ENCODE measurements at regions not wholly inside any gene's neighbourhood (a gene's known extent, or its start where the extent isn't known, plus 50 kb on each side); places are given as distances from the start of the nearest gene placed in this dataset.
"Not testable (repeated sequence)": the region's sequence is repeated elsewhere in the genome, so short reads cannot be mapped to it uniquely, and the experiment has no call there.

DNA sequence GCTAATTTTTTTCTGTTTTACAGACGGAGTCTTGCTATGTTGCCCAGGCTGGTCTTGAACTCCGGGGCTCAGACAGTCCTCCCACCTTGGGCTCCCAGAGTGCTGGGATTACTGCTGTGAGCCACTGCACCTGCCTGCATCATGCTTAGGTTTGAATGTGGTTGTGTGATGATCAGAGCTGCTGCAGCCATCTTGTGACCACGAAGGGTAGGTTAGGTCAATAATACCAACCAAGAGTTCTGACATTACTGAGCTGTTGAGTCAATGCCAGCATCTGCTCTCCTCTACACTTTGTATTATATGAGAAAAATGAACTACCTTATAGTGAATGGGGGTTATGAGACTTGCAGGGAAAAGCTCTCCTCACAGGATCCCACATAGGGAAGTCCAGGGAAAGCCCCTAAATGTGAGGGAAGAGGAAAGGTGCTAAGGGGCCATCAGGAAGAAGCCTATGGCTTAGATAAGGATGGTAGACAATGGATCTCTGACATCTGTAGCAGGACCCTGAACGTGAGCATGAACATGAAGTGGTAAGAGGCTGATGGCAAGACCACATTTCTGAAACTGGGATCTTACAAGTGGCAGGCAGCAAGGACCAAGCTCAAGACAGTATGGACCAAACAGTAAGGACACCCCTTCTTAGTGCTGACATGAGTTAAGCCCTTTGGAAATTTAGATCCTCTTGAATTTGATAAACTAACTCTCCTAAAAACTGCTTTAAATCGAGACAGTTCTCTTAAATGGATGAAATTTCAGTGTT, 75.7 kb upstream of the ZNF169 start:
- WGBS = 97% methylated on average over 5 of the region's 5 CpGs
- no peak for DNase-seq (ENCODE audit: low read depth in 6 of 9, low spot score in 9 of 9)
- Histone ChIP-seq H3K27me3 (ENCODE audit: control insufficient read depth in 2 of 2, insufficient read depth in 1 of 2, low read length in 1 of 2) (no peaks in the 10 kb centered on the region), H3K4me1 (ENCODE audit: control insufficient read depth in 2 of 2, insufficient read depth in 2 of 2, low read length in 2 of 2) (no peaks in the 10 kb centered on the region), H3K4me3 (ENCODE audit: low read length in 2 of 2) (no peak overlapping the region), H3K9me3 (ENCODE audit: control insufficient read depth in 2 of 2, insufficient read depth in 1 of 2, low read length in 1 of 2) (peaks cover 0 to 4% of the 10 kb centered on the region in 2 donors), H3K36me3 (ENCODE audit: control insufficient read depth in 2 of 2, insufficient read depth in 2 of 2, low read length in 1 of 2) (peaks cover 0 to 12% of the 10 kb centered on the region in 2 donors), H3K27ac (ENCODE audit: low read depth in 1 of 2, low read length in 1 of 2) (no peak overlapping the region)

DNA sequence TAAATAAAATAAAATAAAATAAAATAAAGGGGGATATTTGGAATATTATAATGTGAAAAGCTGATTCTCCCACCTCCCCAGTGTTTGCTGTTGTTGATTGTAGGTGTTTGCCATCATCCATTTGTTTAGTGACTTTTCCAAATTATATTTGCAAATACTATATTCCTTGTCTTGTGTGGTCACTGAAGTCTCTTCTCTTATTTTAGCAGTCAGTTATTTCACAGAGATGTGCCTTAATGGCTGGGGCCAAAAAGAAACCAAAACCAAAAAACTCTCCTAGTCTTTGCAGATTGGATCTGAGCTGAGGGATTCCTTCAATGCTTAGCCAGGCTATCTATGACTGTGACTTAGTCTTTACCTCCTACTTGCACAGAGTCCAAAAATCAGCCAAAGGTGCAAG, 70.9 kb upstream of the ZNF169 start:
- DNase-seq (ENCODE audit: low read depth in 6 of 9, low spot score in 9 of 9) = no peak
- Histone ChIP-seq H3K9me3 (ENCODE audit: control insufficient read depth in 2 of 2, insufficient read depth in 1 of 2, low read length in 1 of 2) (peaks cover 0 to 4% of the 10 kb centered on the region in 2 donors), H3K36me3 (ENCODE audit: control insufficient read depth in 2 of 2, insufficient read depth in 2 of 2, low read length in 1 of 2) (peaks cover 0 to 6% of the 10 kb centered on the region in 2 donors), H3K4me3 (ENCODE audit: low read length in 2 of 2) (no peak overlapping the region), H3K4me1 (ENCODE audit: control insufficient read depth in 2 of 2, insufficient read depth in 2 of 2, low read length in 2 of 2) (no peaks in the 10 kb centered on the region), H3K27me3 (ENCODE audit: control insufficient read depth in 2 of 2, insufficient read depth in 1 of 2, low read length in 1 of 2) (no peaks in the 10 kb centered on the region), H3K27ac (ENCODE audit: low read depth in 1 of 2, low read length in 1 of 2) (no peak overlapping the region)

DNA sequence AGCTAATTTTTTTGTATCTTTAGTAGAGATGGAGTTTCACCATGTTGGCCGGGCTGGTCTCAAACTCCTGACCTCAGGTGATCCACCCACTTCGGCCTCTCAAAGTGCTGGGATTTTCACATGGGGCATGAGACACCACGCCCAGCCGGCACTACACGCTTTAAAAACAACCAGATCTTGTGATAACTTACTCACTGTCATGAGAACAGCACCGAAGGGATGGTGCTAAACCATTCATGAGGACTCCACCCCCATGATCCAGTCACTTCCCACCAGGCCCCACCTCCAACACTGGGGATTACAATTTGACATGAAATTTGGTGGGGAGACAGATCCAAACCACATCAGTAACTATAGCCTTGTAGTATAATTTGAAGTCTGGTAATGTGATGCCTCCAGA, 67.4 kb upstream of the ZNF169 start:
- H3K36me3 ChIP-seq (ENCODE audit: control insufficient read depth in 2 of 2, insufficient read depth in 2 of 2, low read length in 1 of 2); H3K4me3 ChIP-seq (ENCODE audit: low read length in 2 of 2); H3K27me3 ChIP-seq (ENCODE audit: control insufficient read depth in 2 of 2, insufficient read depth in 1 of 2, low read length in 1 of 2); DNase-seq (ENCODE audit: low read depth in 6 of 9, low spot score in 9 of 9); H3K4me1 ChIP-seq (ENCODE audit: control insufficient read depth in 2 of 2, insufficient read depth in 2 of 2, low read length in 2 of 2); H3K9me3 ChIP-seq (ENCODE audit: control insufficient read depth in 2 of 2, insufficient read depth in 1 of 2, low read length in 1 of 2); H3K27ac ChIP-seq (ENCODE audit: low read depth in 1 of 2, low read length in 1 of 2): not testable (repeated sequence)
- WGBS = 96% methylated on average over 6 of the region's 6 CpGs

DNA sequence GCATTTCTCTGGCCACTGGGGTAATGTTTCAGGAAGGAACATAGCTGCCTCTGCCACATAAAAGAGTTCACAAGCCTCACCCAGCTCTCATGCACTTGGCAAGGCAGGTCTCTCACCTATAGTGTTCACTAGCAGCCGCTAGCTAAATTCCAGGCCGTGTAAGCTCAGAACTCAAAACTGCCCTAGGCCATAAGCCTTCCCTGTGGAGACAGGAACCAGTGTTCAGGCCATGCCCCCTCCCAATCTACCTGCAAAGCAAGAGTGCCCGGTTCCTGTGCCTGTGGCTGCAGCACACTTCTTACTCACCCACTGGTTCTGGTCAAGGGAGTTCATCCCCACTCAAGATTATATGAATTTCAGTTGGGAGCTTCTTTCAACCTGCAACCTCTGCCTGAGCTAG, 60.7 kb upstream of the ZNF169 start:
- DNase-seq (ENCODE audit: low read depth in 6 of 9, low spot score in 9 of 9) = no peak
- Histone ChIP-seq H3K36me3 (ENCODE audit: control insufficient read depth in 2 of 2, insufficient read depth in 2 of 2, low read length in 1 of 2) (no peaks in the 10 kb centered on the region), H3K9me3 (ENCODE audit: control insufficient read depth in 2 of 2, insufficient read depth in 1 of 2, low read length in 1 of 2) (peaks cover 0 to 4% of the 10 kb centered on the region in 2 donors), H3K4me3 (ENCODE audit: low read length in 2 of 2) (no peak overlapping the region), H3K27me3 (ENCODE audit: control insufficient read depth in 2 of 2, insufficient read depth in 1 of 2, low read length in 1 of 2) (no peaks in the 10 kb centered on the region), H3K27ac (ENCODE audit: low read depth in 1 of 2, low read length in 1 of 2) (no peak overlapping the region), H3K4me1 (ENCODE audit: control insufficient read depth in 2 of 2, insufficient read depth in 2 of 2, low read length in 2 of 2) (no peaks in the 10 kb centered on the region)
- WGBS = 97% methylated on average over 3 of the region's 3 CpGs

DNA sequence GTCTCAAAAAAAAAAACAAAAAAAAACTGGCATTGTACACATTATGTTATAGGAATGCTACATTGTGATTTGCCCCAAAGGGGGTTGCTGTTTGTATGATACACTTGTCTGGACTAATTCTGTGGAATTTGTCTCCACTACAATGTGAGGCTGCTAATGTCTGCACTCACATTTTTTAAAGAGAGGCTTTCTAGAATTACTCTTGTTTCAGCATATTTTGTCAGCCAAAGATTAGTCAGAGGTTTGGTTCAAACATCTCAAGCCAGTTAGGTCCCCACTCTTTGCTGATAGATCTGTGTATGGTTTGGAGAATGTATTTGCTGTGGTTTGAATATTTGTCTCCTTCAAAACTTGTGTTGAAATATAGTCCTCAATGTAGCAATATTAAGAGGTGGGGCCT, 59.3 kb upstream of the ZNF169 start:
- Histone ChIP-seq H3K36me3 (ENCODE audit: control insufficient read depth in 2 of 2, insufficient read depth in 2 of 2, low read length in 1 of 2) (no peaks in the 10 kb centered on the region), H3K27ac (ENCODE audit: low read depth in 1 of 2, low read length in 1 of 2) (no peak overlapping the region)

DNA sequence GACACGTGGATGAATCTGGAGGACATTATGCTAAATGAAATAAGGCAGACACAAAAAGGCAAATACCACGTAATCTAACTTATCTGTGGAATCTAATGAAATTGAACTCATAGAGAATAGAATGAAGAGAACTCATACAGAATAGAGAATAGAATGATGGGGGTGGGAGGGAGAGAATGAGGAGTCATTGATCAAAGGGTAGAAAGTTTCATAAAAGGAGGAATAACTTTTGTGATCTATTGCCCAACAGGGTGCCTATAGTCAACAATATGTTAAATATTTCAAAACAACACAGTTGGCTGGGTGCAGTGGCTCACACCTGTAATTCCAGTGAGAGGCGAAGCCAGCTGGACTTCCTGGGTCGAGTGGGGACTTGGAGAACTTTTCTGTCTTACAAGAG, 54.9 kb upstream of the ZNF169 start:
- H3K36me3 ChIP-seq (ENCODE audit: control insufficient read depth in 2 of 2, insufficient read depth in 2 of 2, low read length in 1 of 2) = no peaks in the 10 kb centered on the region
- no peaks in the 10 kb centered on the region for H3K27me3 ChIP-seq (ENCODE audit: control insufficient read depth in 2 of 2, insufficient read depth in 1 of 2, low read length in 1 of 2)
- 70% methylated on average over 4 of the region's 4 CpGs for WGBS
- no peaks in the 10 kb centered on the region for H3K9me3 ChIP-seq (ENCODE audit: control insufficient read depth in 2 of 2, insufficient read depth in 1 of 2, low read length in 1 of 2)
- no peak for DNase-seq (ENCODE audit: low read depth in 6 of 9, low spot score in 9 of 9)
- H3K4me1 ChIP-seq (ENCODE audit: control insufficient read depth in 2 of 2, insufficient read depth in 2 of 2, low read length in 2 of 2) = no peaks in the 10 kb centered on the region
- H3K4me3 ChIP-seq (ENCODE audit: low read length in 2 of 2) = no peak overlapping the region
- no peak overlapping the region for H3K27ac ChIP-seq (ENCODE audit: low read depth in 1 of 2, low read length in 1 of 2)

More for the DNA sequence above, 59.3 kb upstream of the ZNF169 start:
- no peaks in the 10 kb centered on the region for H3K4me1 ChIP-seq (ENCODE audit: control insufficient read depth in 2 of 2, insufficient read depth in 2 of 2, low read length in 2 of 2)
- H3K4me3 ChIP-seq (ENCODE audit: low read length in 2 of 2) = no peak overlapping the region
- no peaks in the 10 kb centered on the region for H3K27me3 ChIP-seq (ENCODE audit: control insufficient read depth in 2 of 2, insufficient read depth in 1 of 2, low read length in 1 of 2)
- H3K9me3 ChIP-seq (ENCODE audit: control insufficient read depth in 2 of 2, insufficient read depth in 1 of 2, low read length in 1 of 2) = peaks cover 0 to 4% of the 10 kb centered on the region in 2 donors
- no peak for DNase-seq (ENCODE audit: low read depth in 6 of 9, low spot score in 9 of 9)

DNA sequence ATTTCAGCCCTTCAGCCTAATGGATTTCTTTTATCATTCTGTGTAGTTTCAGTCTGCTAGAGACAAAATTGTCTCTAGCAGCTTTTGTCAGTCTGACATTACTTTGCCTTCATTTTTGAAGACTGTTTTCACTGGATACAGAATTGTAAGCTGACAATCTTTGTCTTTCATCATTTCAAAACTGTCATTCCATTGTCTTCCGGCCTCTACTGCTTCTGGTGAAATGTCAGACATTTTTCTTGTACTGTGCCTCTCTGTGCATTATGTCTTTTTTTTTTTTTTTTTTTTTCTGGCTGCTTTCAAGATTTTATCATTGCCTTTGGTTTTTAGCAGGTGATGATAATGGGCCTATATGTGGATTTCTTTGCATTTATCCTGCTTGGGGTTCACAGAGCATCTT, 51.3 kb upstream of the ZNF169 start:
- DNase-seq (ENCODE audit: low read depth in 6 of 9, low spot score in 9 of 9) = no peak
- Histone ChIP-seq H3K36me3 (ENCODE audit: control insufficient read depth in 2 of 2, insufficient read depth in 2 of 2, low read length in 1 of 2) (no peaks in the 10 kb centered on the region), H3K4me1 (ENCODE audit: control insufficient read depth in 2 of 2, insufficient read depth in 2 of 2, low read length in 2 of 2) (no peaks in the 10 kb centered on the region), H3K4me3 (ENCODE audit: low read length in 2 of 2) (no peak overlapping the region), H3K9me3 (ENCODE audit: control insufficient read depth in 2 of 2, insufficient read depth in 1 of 2, low read length in 1 of 2) (no peaks in the 10 kb centered on the region), H3K27ac (ENCODE audit: low read depth in 1 of 2, low read length in 1 of 2) (no peak overlapping the region), H3K27me3 (ENCODE audit: control insufficient read depth in 2 of 2, insufficient read depth in 1 of 2, low read length in 1 of 2) (no peaks in the 10 kb centered on the region)
- 97% methylated on average over 1 of the region's 1 CpG for WGBS
